ENCODE measurements at regions not wholly inside any gene's neighbourhood (a gene's known extent, or its start where the extent isn't known, plus 50 kb on each side); places are given as distances from the start of the nearest gene placed in this dataset.

DNA sequence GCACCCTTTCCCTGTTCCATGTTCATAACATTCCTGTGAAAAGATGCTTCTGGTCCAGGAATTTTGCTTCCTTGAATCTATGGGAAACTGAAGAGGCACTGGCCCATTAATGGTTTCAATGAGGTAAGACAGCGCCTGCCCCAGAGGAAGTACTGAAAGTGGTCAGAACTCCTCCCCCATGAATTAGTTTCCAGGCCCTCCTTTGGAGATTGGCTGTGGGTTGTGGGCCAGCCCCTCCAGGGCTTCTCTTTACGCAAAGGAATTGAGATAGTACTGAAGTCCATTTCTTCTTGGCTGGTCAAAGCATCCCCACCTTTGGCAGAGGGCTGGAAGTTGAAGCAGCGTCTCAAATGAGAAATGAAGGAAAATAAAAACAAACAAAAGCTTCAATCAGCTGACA, 175.5 kb downstream of the POLR2M start:
- TF ChIP-seq POLR2A (IDR thresholded peaks at IDR 0.05) (no peak), EP300 (IDR thresholded peaks at IDR 0.05) (no peak)
